Right kidney (tissue), 1 donor: ENCODE measurements at regions not wholly inside any gene's neighbourhood (a gene's known extent, or its start where the extent isn't known, plus 50 kb on each side); places are given as distances from the start of the nearest gene placed in this dataset.
A peak's percentile ranks its signal among the peaks of the same experiment; 100 is the strongest.

ENCODE experiments used
- DNase-seq: peaks from one replicate; pipeline ENCODE4 v3.0.0-alpha.2; 2016

DNA sequence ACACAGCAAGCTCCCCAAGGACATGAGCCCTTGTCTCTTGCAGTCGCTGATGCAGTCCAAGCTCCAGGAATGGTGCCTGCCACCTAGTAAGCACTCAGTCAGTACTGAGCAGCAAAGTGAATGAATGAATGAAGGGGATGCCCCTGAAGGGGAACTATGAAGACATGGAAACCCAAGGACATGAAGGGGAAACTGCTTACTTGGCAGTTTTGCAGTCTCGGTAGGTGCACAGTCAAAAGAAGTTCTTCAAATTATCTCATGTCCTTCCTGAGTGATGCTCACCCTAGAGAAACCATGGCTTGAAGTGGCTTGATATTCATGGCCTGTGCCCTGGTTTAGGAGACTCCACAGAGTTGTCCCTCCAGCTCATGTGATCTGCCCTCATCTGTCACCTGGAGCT is 102.1 kb upstream of the DLX2 start:
- DNase-seq, result no peak

DNA sequence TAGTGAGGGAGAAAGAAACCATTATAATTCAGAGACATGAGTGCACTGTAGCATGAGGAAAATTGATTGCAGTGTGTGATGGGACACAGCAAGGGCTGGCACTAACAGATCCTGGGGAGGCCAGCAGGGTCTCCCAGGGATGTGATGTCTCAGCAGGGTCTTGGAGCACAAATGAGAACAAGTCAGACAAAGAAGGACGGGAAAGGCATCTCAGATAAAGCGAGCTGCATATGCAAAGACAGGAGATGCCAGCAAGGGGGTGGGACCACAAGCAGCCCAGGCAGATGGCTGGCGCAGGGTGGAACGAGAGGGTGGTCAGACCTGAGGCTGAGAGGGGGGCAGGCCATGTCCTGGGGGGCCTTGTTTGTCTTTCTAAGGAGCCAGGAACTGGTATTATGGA is 102.6 kb upstream of the DLX2 start:
- no peak for DNase-seq

DNA sequence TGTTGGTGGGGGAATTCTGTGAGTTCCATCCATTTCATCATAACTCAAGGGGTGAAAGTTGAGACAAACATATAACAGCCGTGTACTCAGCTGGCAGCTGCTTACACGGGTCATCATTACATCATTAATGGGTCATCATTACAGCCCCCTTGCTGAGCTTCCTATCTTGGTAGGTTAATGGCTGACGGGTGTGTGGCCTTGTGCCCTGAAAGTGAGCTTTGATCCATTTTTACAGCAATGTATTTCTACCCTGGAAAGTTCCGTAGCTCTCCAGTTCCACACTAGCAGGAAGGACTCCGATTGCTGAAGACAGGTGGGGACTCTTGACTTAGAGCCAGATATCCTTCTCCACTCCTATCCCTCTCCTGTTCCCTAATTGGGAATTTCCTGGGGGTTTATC is 105.2 kb upstream of the DLX2 start:
- DNase-seq, result no peak

GRCh38 chr2:172208791-172209325 is 106.2 kb upstream of the DLX2 start:
- no peak for DNase-seq

DNA sequence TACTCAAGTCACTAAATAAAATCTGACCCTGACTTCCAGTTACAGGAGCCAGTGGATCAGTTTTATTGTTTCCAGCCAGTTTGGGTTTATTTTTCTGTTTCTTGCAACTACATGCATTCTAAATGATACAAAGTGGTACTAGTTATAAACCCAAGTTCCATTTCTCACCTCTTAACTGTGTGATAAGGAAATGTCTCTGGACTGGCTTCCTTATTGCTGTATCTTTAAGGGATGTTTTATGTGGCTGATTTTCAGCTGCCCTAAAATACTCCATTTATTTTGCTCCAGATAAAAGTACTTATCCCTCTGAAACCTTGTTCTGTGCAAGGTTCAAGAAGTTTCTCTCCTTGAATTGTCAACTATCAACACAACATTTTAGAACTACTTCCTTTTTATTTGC is 107.9 kb upstream of the DLX2 start:
- DNase-seq, result no peak

GRCh38 chr2:172211512-172211911 is 108.8 kb upstream of the DLX2 start:
- DNase-seq, result no peak

DNA sequence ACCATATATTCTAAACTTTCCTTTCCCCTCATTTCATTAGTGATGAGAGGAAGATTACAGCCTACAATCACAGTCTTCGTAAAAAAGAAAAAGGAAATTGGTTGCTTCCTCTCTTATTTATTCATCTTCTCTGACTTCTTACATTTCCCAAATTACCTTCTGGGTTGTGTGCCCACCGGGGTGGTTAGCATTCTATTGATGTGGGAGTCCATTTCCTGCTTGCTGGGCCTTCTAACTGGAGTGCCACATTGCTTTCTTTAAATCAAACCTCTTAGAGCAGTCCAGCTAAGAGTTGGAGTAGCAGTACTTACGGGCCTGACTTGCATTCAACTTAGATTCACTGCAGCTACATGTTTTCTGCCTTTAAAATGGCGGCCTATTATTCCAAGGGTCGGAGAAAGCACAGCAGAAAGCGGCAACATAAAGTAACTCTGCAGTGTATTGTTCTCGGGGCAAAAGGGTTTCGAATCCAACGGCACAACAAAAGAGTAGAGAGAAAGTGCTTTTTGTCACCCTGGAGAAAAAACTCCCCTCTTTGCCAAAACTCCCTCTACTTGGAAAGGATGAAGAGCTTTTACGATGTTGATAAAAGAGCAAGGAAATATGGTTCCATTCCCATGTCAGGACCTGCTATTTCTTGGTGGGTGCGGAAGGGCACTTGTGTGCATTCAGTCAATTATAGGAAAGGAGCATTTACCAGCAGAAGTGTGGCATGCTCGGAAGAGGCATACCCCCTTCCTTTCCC is 110.6 kb upstream of the DLX2 start:
- DNase-seq, result no peak

DNA sequence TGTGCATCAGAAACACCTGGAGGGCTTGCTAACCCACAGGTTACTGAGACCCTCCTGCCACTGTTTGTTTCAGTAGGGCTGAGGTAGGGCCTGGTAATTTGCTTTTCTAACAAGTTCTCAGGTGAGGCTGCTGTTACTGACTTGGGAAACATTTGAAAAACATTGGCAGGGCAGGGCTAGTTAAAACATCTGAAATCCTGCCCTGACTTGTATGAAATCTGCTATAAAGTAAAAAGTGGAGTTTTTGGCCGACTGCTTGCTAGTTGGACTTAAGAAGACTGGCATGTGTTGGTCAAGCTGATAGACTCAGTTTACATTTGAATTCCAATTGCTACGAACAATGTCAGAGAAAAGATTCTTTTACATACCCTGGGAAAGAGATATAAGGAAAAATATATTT is 111.6 kb upstream of the DLX2 start:
- DNase-seq, result no peak

DNA sequence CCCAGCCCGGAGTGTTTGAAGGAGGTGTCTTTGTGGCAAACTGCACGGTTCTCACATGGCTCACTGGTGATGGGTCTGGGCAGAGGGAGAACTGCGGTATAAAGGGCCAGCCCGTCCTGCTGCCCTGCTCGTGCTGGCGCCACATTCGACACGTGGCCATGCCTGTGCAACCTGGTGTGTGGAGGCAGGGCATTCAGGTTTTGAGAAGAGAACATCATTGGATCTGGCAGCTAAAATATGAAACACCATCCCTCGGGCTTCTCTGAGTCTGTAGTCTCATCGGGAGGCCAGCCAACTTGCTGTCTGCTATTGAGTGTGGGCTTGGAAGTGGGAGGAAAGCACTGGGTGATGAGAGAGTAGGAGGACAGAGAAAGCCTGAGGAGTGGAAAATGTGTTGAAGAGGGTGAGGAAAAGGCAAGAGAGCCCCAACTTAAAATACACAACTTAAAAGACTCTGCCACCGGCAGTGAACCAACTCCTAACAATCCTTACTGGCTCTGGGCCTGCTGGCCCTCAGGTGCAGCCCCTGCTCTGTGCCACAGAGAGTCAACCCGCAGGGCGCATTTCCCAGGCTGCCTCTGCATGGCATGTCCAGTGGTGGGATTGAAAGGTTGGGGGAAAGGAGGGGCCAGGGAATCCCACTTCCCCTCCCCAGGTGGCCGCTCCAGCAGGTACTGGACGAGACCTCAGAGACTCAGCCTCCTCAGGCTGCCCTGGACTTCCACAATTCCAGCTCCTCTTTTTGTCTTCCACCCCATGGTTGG is 112.7 kb upstream of the DLX2 start:
- DNase-seq, result no peak

DNA sequence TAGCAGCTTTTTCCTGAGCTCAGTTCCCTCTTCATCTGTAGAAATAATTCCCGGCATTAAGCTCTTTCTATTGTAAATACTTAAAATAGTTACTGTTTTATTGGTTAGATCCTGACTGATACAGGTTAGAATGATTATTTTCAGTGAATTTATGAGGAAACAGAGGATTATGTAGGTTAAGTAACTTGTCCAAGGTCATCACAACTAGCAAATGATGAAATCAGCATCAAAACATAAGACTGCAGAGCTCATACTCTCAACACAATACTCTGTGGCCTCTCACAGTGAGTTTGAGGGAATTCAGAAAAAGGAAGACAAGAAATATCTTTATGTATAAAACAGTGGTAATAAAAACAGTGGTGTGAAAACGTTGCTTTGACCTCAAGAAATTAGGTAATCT is 113.2 kb upstream of the DLX2 start:
- DNase-seq, result no peak

DNA sequence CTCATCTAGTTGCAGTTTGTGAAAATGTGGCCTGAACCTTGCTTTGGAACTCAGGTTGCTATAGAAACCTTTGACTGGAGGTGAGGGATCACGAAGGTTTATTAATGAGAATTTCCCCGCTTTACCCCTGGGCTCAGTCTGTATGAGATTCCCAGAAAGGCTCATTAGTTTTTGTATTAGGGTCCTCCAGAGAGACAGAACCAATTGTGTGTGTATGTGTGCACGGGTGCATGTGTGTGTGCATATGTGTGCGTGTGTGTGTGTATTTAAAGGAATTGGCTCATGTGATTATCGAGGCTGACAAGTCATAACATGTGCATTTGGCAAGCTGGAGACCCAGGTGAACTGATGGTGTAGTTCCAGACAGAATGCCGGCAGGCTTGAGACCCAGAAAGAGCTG is 113.8 kb upstream of the DLX2 start:
- no peak for DNase-seq

DNA sequence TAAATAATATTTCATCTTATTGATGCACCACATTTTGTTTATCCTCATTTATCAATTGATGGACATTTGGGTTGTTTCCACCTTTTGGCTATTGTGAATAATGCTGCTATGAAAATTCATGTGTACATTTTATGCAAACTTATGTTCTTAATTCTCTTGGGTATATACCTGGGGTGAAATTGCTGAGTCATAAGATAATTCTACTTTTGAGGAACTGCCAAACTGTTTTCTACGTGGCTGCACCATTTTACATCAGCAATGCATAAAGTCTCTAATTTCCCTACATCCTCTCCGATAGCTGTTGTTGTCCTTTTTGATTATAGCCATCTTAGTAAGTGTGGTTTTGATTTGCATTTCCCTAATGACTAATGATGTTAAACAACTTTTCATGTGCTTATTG is 116.5 kb upstream of the DLX2 start:
- DNase-seq, result no peak

DNA sequence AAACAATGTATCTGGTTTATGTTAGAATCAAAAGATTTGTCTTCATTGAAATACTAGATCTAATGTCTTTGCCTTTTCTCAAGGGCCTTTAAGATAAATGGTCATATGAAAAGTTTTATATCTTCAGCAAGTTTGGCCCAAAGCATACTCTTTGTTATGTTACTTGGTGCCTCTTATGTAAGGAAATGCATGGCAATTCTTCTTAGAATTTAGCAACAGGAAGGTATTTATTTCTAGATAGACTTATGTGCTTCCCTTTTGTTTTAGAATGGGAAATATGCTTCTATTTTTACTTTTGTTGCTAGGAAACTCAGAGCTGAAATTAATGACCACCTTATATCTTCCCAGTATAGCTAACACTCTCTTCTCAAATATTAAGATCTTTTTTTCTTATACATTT is 117.4 kb upstream of the DLX2 start:
- no peak for DNase-seq

DNA sequence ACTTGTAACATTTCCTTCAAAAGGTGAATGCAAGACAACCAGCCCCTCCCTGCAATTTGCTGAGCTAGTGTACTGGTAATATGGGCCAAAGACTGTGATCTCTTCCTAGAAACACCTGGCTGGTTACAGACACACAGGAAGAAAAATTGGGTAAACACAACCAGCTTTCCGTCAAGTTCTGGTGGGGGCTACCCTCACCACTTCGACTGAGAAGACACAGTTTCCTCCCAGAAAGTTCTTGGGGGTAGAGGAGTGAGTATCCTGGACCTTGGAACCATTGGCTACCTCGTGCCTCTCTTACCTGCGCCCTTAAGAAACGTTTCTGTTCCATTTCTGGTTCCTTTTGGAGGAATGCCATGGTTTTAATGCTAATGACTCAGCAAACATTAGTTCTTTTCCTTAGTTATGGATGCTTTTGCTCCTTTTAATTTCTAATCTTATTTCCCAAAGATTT is 120.9 kb upstream of the DLX2 start:
- no peak for DNase-seq

DNA sequence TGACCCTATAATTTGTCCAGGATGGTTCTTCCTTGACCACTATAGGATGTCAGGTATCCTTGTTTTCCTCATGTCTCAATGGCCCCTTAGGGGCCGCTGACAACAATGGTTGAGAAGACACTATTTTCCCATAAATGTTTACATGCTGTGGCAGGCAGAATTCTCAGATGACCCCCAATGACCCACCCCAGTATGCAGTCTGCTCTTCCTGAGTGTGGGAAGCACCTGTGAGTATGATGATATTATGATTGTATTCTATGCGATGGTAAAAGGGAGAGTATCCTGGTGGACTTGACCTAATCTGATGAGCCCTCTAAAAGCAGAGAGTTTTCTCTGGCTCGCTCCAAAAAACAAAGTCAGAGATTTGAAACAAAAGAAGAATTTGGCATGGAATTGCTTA is 123.1 kb upstream of the DLX2 start:
- DNase-seq, result no peak

GRCh38 chr2:172226244-172227061 is 123.8 kb upstream of the DLX2 start:
- no peak for DNase-seq

GRCh38 chr2:172227719-172228118 is 125.0 kb upstream of the DLX2 start:
- no peak for DNase-seq

GRCh38 chr2:172228177-172228808 is 125.6 kb upstream of the DLX2 start:
- peak; percentile 24 for DNase-seq

GRCh38 chr2:172229125-172229524 is 126.4 kb upstream of the DLX2 start:
- no peak for DNase-seq

DNA sequence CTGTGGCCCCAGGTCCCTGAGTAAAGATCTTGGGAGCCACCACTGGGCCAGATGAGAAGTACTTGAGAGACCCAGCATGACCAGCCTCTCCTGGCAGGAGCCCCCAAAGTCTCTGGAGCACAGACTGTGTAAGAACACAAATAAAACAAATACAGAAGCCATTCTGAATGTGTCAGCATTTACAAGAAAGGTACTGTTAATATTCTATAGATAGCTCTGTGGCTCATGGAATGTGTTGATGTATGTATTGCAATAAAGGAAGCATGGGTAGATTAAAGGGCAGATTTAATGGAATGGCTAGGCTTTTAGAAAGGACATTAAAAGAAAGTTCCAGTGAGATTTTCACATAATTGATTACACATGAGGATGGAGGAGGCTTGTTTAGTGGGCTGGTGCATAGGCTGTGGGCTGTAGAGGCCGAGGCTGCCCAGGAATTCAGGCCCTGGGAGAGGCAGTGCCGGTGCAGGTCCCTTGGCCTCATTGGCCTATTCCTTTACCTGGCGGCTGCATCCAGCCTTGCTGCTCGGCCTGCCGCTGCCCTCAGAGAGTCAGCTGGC is 127.7 kb upstream of the DLX2 start:
- DNase-seq, result peak; percentile 33

DNA sequence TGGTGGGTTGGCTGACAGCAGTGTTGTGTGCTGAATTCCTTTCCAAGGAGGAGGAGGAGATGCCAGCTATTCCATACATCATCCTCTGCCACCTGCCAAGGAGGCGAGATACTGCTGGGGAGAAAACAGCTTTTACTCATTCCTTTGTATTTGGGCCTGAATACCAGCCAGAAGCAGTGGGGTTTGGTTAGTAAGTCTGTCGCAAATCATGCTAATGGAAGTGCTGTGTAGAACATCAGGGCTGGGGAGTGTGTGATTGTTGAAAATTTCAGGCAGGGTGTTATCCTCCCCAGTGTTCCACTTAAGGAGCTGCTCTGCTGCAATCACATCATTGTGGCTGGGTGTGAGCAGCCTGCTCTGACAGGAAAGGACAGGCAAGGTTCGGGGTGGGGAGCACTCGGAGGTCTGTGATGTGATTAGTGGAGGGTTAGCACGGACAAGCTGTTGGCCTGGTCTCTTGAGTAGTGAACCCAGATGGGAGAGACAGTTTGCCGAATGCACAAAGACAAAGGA is 128.2 kb upstream of the DLX2 start:
- DNase-seq, result no peak

- DNase-seq, result no peak
These were observed 128.8 kb upstream of the DLX2 start for GRCh38 chr2:172231508-172231907.
